ENCODE measurements at regions not wholly inside any gene's neighbourhood (a gene's known extent, or its start where the extent isn't known, plus 50 kb on each side); places are given as distances from the start of the nearest gene placed in this dataset.
A peak's percentile ranks its signal among the peaks of the same experiment; 100 is the strongest.

DNA sequence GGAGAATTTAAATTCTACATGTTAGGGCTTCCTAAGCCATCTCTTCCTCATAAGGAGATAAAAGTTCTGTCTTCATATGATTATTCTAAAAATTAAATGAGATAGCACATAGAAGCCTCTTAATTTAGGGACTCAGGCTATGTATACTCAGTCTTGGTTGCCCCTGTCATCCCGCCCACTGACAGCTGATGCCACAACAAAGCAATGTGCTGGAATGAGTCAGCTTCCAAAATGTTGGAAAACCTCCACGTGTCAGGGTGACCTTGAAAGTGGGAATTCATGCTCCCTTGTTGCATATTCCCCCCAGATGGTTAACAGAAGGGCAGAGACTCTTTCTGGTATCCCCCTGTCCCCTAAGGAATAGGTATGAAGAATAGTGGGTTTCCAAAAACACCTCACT lies 238.0 kb upstream of the DDHD1 start:
- Histone ChIP-seq H3K79me2 (ENCODE audit: control insufficient read depth, insufficient read depth, low read length) (no peaks in the 10 kb centered on the region), H4K20me1 (ENCODE audit: control insufficient read depth, extremely low read depth, insufficient read depth, low read length) (no peaks in the 10 kb centered on the region), H3K27me3 (ENCODE audit: control insufficient read depth, extremely low read depth, insufficient read depth, low read length) (no peaks in the 10 kb centered on the region), H3K4me3 (ENCODE audit: control insufficient read depth in 2 of 3, extremely low read depth in 1 of 3, insufficient read depth in 2 of 3, low read depth in 1 of 3, low read length in 3 of 3) (no peak overlapping the region), H3K4me1 (ENCODE audit: control insufficient read depth, extremely low read depth, insufficient read depth, low read length) (peaks cover 39% of the 10 kb centered on the region), H3K9me3 (ENCODE audit: control insufficient read depth, low read depth, low read length) (peaks cover 2% of the 10 kb centered on the region), H3K36me3 (ENCODE audit: control insufficient read depth in 2 of 2, extremely low read depth in 1 of 2, insufficient read depth in 2 of 2, low read length in 2 of 2) (no peaks in the 10 kb centered on the region), H3K9ac (ENCODE audit: control insufficient read depth, extremely low read depth, insufficient read depth, low read length) (peak overlapping the region; percentile 40), H3K9me1 (ENCODE audit: control insufficient read depth, extremely low read depth, insufficient read depth, low read length) (no peaks in the 10 kb centered on the region), H3K4me2 (ENCODE audit: control insufficient read depth, extremely low read depth, insufficient read depth, low read depth, low read length) (peak overlapping the region; percentile 40), H2AFZ (ENCODE audit: control insufficient read depth, low read length) (no peak overlapping the region), H3K27ac (ENCODE audit: control insufficient read depth, insufficient read depth, low read length) (peak overlapping the region; percentile 88)
- DNase-seq (ENCODE audit: low read depth, low spot score) (no peak), FAIRE-seq (peak; percentile 39)
- TF ChIP-seq, protein P1, sequence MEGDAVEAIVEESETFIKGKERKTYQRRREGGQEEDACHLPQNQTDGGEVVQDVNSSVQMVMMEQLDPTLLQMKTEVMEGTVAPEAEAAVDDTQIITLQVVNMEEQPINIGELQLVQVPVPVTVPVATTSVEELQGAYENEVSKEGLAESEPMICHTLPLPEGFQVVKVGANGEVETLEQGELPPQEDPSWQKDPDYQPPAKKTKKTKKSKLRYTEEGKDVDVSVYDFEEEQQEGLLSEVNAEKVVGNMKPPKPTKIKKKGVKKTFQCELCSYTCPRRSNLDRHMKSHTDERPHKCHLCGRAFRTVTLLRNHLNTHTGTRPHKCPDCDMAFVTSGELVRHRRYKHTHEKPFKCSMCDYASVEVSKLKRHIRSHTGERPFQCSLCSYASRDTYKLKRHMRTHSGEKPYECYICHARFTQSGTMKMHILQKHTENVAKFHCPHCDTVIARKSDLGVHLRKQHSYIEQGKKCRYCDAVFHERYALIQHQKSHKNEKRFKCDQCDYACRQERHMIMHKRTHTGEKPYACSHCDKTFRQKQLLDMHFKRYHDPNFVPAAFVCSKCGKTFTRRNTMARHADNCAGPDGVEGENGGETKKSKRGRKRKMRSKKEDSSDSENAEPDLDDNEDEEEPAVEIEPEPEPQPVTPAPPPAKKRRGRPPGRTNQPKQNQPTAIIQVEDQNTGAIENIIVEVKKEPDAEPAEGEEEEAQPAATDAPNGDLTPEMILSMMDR (optimal IDR thresholded peaks at IDR 0.05 in 1 of 3, IDR thresholded peaks at IDR 0.05 in 1 of 3, conservative IDR thresholded peaks at IDR 0.05 in 1 of 3; ENCODE audit: extremely low read depth in 1 of 3, insufficient read depth in 2 of 3, low read length in 3 of 3) = no peak
- no peak for TF ChIP-seq EZH2 (IDR thresholded peaks at IDR 0.05; ENCODE audit: low read length)
- dilution Hi-C loops (cut with MboI; ENCODE audit: extremely low pct_ligation_motif_present, low sequenced_read_pairs) = no loop called here

DNA sequence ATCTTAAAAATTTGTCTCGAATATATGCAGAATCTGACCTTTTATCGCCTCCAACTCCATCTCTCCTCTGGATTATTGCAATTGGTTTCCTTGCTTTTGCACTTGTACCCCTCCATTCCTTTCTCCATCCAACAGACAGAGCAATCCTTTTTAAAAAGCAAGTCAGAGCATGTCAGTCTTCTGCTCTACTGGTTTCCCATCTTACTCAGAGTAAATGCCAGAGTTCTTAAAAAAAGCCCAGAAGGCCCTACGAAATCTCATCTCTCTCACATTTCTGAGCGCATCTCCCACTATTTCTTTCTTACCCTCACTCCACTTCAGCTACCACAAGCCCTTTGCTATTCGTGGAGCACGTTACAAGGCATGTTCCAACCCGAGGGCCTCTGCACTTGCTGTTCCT lies 236.9 kb upstream of the DDHD1 start:
- H2AFZ ChIP-seq (ENCODE audit: control insufficient read depth, low read length) = peak overlapping the region; percentile 84
- H3K9me3 ChIP-seq (ENCODE audit: control insufficient read depth, low read depth, low read length) = peaks cover under 1% of the 10 kb centered on the region
- no peaks in the 10 kb centered on the region for H3K27me3 ChIP-seq (ENCODE audit: control insufficient read depth, extremely low read depth, insufficient read depth, low read length)
- no peaks in the 10 kb centered on the region for H4K20me1 ChIP-seq (ENCODE audit: control insufficient read depth, extremely low read depth, insufficient read depth, low read length)
- no peaks in the 10 kb centered on the region for H3K36me3 ChIP-seq (ENCODE audit: control insufficient read depth in 2 of 2, extremely low read depth in 1 of 2, insufficient read depth in 2 of 2, low read length in 2 of 2)
- no peaks in the 10 kb centered on the region for H3K9me1 ChIP-seq (ENCODE audit: control insufficient read depth, extremely low read depth, insufficient read depth, low read length)
- H3K4me1 ChIP-seq (ENCODE audit: control insufficient read depth, extremely low read depth, insufficient read depth, low read length) = peaks cover 42% of the 10 kb centered on the region
- FAIRE-seq (peak; percentile 76), DNase-seq (ENCODE audit: low read depth, low spot score) (peak; percentile 53)
- H3K79me2 ChIP-seq (ENCODE audit: control insufficient read depth, insufficient read depth, low read length) = no peaks in the 10 kb centered on the region
- H3K4me3 ChIP-seq (ENCODE audit: control insufficient read depth in 2 of 3, extremely low read depth in 1 of 3, insufficient read depth in 2 of 3, low read depth in 1 of 3, low read length in 3 of 3) = peak overlapping the region in 2 of 3 experiments; percentile 12 to 31
- peak overlapping the region; percentile 88 for H3K27ac ChIP-seq (ENCODE audit: control insufficient read depth, insufficient read depth, low read length)
- TF ChIP-seq EZH2 (IDR thresholded peaks at IDR 0.05; ENCODE audit: low read length) = no peak
- TF ChIP-seq, protein P1 (optimal IDR thresholded peaks at IDR 0.05 in 1 of 3, IDR thresholded peaks at IDR 0.05 in 1 of 3, conservative IDR thresholded peaks at IDR 0.05 in 1 of 3; ENCODE audit: extremely low read depth in 1 of 3, insufficient read depth in 2 of 3, low read length in 3 of 3) = no peak
- H3K9ac ChIP-seq (ENCODE audit: control insufficient read depth, extremely low read depth, insufficient read depth, low read length) = no peak overlapping the region
- peak overlapping the region; percentile 73 for H3K4me2 ChIP-seq (ENCODE audit: control insufficient read depth, extremely low read depth, insufficient read depth, low read depth, low read length)
- dilution Hi-C loops (cut with MboI; ENCODE audit: extremely low pct_ligation_motif_present, low sequenced_read_pairs) = no loop called here

Data from keratinocyte (primary cell).